Prostate gland (tissue), 2 donors: ENCODE measurements at regions not wholly inside any gene's neighbourhood (a gene's known extent, or its start where the extent isn't known, plus 50 kb on each side); places are given as distances from the start of the nearest gene placed in this dataset.

Experiments
- CTCF ChIP-seq, 4 experiments: fragments of 200-600 bp in 2 of 4; fragments of 450-650 bp in 2 of 4; sonication (generic) in 2 of 4; IDR thresholded peaks; 1 replicate in 3 of 4; 2 replicates in 1 of 4; pipeline ENCODE4 v1.5.1; 2016 to 2019; ENCODE audit warnings: antibody characterized with exemption in 4 of 4, mild to moderate bottlenecking in 2 of 4, moderate library complexity in 2 of 4
- POLR2A ChIP-seq: fragments of 450-650 bp; IDR thresholded peaks from one replicate; pipeline ENCODE4 v1.6.1; 2016; ENCODE audit warnings: antibody characterized with exemption, mild to moderate bottlenecking
- POLR2AphosphoS5 ChIP-seq: sonication (generic); formaldehyde crosslinking; IDR thresholded peaks from one replicate; pipeline ENCODE4 v1.6.1; 2017; ENCODE audit warnings: antibody characterized with exemption

GRCh38 chr15:57772223-57772957 is 65.9 kb downstream of the POLR2M start:
- no peak for TF ChIP-seq POLR2A
- TF ChIP-seq CTCF (IDR thresholded peaks at IDR 0.05) = no peak
- no peak for TF ChIP-seq POLR2AphosphoS5
